Esophagus squamous epithelium (tissue), 4 donors: ENCODE measurements at regions not wholly inside any gene's neighbourhood (a gene's known extent, or its start where the extent isn't known, plus 50 kb on each side); places are given as distances from the start of the nearest gene placed in this dataset.

ENCODE experiments used
- CTCF ChIP-seq, 6 experiments: fragments of 450-650 bp in 4 of 6; fragments of 200-600 bp in 2 of 6; sonication (generic) in 2 of 6; IDR thresholded peaks; one replicate each; pipeline ENCODE4 v1.5.1; 2016 to 2019; ENCODE audit warnings: antibody characterized with exemption in 6 of 6, mild to moderate bottlenecking in 4 of 6, moderate library complexity in 4 of 6
- POLR2A ChIP-seq, 4 donors: fragments of 450-650 bp; IDR thresholded peaks; one replicate each; pipeline ENCODE4 v1.6.1; 2017; ENCODE audit warnings: antibody characterized with exemption in 4 of 4, mild to moderate bottlenecking in 4 of 4, moderate library complexity in 3 of 4

GRCh38 chr3:127056976-127057375 lies 74.1 kb downstream of the PLXNA1 start:
- no peak for TF ChIP-seq CTCF (IDR thresholded peaks at IDR 0.05)
- no peak for TF ChIP-seq POLR2A (IDR thresholded peaks at IDR 0.05)
